HuH-7 (cell line): ENCODE measurements at regions not wholly inside any gene's neighbourhood (a gene's known extent, or its start where the extent isn't known, plus 50 kb on each side); places are given as distances from the start of the nearest gene placed in this dataset.

Experiments used
- DNase-seq: peaks from one replicate; pipeline ENCODE4 v3.0.0; 2011; ENCODE audit warnings: low spot score

DNA sequence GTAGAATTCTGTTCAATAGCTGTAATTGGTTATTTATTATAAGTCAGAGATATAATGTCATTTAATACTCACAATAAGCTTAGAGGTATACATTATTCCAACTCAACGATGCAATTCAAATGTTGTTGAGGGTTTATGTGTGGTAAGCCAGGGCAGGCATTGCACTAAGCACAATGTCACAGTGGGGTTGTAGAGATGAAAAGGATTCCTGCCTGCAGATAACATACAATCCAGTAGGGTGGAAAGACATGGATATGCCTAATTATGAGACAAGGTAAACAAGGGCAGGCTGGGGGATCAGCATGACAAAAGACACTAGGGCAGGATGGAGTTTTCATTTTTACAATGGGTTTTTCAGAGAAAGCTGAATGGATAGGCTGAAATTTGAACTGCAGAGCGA is 98.7 kb upstream of the PALM2AKAP2 start:
- no peak for DNase-seq

DNA sequence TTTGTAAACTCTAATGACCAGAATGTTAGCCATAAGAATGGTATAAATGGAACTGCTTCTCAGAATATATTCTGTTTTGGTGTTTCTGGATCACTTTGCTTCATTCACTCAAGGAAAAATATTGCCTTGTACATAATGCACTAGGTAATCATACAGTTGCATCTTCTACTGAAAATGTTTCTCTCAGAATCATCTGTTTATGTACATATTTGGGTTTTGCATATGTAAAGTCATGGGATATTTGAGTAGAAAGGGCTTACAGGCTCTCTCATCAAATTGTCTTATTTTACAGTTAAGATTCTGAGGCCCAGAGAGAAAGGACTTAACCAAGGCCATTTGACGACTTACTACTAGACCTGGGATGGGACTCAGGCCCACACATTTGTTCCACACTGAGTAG is 97.8 kb upstream of the PALM2AKAP2 start:
- no peak for DNase-seq

DNA sequence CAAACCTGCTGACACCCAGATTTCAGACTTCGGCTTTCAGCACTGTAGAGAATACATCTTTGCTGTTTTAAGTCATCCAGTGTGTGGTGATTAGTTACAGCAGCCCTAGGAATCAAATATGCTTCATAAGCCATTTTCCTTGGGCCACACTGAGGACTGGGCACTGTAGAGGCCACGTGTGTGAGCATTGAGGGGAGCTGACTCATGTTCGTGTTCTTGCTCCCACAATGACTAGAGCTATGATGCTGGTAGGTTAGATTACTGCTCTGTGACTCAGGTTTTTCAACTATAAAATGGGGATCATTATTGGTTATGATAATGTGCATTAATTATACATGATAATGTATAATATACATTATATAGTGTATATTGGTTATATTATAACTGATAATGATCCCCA is 96.5 kb upstream of the PALM2AKAP2 start:
- no peak for DNase-seq

DNA sequence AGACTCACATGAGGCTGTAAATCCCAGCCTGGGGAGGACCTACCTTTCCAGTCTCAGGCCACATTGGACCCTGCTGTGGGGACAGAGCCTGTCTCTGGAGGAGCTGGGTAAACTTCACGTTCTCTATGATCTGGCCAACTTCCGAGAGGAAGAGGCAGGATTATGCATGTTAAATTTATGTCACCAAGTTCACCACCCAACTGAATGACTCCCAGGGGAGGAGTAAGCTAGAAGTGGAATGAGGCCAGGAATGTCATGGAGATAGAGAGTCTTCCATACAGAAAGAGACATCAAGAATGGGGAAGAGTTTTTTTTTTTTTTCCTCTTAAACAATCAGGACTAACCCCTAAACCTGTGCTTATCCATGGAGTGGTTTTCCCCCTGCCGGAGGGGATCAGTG is 90.3 kb upstream of the PALM2AKAP2 start:
- DNase-seq: no peak

DNA sequence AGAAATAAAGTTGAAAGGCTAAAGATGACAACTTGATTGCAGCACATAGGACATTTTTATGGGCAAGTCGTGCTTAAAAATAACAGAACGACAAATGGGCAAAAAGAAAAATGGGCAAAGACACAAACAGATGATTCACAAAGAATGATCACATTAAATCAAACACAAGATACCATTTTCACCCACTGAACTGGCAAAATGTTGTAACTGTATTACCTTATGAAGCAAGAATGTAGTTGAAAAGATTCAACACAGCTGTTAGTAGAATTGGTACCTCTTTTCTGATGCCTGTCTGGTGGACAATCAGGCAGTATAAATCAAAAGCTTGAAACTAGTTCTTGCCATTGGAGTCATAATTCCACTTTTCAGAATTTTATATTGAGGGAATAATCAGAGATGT is 81.0 kb upstream of the PALM2AKAP2 start:
- no peak for DNase-seq

DNA sequence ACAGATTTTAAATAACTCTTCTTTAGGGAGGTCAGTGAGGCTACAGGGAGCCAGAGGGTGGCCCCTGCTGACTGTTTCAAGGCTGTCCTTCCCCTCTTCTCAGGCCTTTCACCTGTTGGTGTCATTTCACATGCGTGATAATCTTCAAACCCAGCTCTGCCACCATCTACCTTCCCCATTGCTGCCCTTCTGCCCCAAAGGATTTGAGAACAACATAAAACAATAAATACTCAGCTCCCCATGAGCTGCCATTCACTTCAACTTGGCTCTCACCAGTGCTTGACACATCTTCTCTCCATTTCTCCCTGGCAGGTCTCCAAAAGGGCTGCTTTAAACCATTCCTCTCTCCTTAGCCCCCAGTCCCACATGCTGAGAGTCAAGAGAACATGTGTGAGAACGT is 75.5 kb upstream of the PALM2AKAP2 start:
- no peak for DNase-seq

DNA sequence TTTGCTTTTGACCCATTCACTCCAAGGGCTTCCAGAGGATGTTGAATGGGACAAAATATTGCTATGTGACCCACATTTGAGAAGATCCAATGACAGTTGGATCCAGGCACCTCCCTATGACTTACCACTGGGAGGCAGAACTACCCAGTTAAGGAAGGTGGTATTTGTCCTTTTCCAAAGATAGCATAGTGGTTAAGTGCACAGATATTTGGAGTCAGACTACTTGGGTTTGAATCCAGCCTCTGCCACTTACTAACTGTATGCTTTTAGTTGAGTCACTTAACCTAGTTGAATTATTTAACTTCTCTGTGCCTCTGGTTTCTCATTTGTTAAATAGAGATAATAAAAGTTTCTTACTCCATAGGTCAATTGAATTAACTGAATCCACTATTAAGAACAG is 74.5 kb upstream of the PALM2AKAP2 start:
- DNase-seq: no peak

DNA sequence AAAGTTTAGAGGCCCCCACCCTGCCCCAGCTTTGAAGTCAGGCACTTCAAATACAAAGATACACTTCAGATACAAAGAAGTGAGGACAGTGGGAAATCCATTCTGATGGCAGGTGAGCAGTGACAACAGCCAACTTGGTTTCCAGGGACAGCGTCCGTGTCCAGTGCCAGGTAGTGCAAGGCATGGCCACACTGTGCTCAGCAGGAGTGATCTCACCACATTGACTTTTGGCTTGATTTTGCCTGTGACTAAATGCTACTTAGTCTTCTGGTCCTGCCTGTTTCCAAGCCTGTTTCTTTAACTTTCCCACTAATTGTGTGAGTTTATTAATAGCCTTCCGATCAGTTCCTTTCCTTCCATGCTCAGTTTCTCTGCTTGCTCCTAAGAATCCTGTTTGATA is 72.6 kb upstream of the PALM2AKAP2 start:
- no peak for DNase-seq

DNA sequence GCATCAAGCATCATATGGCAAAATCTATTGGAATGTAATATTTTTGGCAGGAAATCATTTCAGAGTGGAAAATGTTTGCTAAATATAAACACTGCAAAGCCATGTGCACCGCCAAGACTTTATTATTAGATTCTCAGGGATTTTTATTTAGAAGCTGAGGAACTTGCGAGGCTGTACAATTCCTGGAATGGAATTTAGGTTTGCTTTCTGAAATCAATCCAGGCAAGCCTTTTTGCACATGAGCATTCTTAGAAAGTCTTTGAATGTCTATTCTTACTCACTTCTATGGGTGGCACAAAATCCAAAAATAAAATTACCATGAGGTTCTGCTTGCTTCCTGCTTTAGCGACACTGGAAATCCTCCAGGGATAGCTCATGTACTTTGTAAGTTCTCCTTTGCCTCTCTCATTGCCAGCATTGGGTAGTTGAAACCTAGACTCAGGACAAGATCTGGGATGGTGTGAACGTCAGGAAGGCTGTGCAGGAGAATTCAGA is 71.5 kb upstream of the PALM2AKAP2 start:
- DNase-seq: no peak

DNA sequence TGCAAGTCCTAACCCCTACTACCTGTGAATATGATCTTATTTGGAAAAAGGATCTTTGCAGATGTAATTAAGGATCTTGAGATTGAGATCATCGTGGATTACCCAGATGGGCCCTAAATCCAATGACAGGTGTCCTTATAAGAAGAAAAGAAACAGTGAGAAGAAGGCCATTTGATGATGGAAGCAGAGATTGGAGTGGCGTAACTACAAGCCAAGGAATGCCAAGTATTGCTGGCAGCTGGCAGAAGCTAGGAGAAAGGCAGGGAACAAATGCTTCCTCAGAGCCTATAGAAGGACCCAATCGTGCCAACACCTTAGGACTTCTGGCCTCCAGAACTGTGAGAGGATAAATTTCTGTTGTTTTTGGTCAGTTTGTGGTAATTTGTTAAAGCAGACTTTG is 70.1 kb upstream of the PALM2AKAP2 start:
- no peak for DNase-seq

DNA sequence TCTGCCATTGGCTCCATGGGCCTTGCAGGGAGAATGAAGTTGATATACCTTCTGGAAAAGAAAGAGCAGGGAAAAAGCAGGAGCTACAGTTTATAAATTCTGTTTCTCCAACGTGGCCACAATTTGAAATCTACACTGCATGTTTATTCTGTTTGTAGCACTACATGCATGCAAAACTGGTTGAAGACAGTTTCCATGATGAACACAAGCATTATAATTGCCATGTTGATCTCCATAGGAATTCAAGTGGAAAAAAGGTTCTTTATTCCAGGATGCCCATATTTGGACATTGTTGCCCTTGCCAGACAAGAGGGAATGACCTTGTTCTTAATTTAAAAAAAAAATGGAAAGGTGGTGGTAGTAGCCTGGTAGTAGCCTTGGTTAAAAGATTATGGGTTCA is 69.2 kb upstream of the PALM2AKAP2 start:
- no peak for DNase-seq

DNA sequence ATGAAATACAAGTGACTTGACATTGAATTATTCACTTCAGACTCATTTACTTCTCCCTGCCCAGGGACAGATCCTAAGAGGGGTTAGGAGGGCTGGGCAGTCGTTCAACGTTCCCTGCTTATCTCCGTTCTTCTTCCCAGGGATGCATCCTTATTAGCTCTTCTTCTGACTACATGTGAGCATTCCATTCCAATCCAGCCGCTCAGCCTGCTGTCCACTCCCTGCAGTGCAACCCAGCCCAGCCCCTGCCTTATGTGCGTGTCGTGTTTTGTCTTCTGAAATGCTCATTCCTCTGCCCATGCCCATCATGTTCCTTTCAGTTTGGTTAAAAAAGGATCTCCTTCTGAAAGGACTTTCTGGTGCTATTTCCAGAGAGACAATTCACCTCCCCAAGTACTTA is 64.7 kb upstream of the PALM2AKAP2 start:
- no peak for DNase-seq

DNA sequence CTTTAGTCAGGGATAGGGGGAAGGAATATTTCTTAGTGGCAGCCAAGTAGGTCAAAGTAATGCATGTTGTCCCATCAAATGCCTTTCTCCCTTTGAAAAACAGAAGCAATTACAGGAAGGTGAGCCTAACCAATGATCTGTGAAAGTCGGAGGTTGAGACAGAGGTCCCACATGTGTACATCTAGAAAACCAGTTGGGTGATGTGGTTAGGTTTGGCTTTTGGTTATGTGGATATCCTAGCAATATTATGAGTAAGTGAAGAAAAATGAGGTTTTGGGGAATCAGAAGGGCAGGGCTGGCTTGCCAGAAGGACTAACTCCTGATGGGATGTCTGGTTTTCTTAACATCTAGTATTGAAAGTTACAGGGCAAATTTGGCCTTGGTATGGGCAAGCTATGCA is 63.4 kb upstream of the PALM2AKAP2 start:
- DNase-seq: no peak

DNA sequence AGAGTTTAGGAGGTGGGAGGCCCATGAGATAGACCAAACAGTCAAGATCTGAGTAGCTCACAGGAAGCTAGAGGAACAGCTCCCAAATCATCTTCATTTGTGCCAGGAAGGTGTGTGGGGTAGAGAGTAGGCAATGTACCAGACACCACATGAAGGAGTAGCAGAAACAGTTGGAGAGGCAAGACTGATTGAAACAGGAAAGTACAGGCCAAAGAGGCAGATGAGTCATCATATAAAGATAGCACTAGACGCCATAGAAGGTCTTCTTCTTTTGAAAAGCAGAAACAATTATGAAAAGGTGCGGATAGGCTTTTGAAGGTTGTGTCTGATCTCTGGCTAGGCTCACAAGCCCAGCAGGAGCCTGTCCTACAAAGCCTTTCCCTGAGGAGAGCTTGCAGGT is 62.7 kb upstream of the PALM2AKAP2 start:
- no peak for DNase-seq

DNA sequence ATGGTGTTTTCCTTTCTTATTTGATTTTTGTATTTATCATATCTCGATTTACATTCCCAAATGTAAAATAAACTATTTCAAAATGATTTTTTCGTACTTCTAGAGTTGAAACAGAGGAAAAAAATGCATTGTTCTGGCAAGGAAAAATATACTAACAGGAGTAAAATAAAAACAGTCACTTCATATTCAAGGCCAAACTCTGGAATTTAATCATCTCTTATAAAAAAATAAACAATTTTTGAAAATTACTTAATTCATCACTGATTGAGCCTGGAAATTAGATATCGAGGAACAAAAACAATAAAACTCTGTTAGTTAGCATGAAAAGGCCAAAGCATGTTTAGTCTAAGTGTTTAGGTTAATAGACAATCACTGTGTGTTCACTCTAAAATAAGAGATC is 61.1 kb upstream of the PALM2AKAP2 start:
- no peak for DNase-seq

DNA sequence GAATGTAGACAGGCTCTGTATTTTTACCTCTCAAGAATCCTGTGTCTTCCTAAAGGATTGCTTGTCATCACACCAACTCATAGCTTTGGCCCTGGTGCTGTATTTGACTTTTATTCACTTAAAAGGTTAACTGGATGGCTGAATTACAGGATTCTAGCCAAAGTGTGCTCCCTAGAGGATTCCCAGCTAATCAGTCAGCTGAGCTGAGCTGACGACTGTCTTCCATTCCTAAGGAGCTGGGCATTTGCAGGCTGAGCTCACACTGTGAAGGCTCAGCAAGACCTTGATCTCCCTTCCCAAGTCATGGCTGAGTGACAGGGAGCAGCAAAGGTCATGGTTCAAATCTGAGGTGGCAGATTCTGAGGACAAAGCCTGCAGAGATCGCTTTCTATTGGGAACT is 59.0 kb upstream of the PALM2AKAP2 start:
- no peak for DNase-seq

DNA sequence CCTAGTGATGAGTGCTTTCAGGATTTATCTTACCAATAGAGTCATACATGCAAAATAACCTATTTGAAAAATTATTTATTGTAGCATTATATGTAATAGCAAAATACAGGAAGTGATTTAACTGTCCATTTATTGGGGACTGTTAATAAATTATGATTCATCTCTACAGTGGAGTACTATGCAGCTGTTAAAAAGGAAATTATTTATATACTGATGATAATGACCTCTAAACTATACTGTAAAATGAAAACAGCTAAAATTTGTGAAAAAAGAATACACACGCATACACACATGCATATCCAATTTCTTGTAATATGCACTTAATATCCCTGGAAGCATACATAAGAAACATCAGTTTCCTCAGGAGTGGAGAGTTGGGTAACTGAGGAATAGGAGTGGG is 58.0 kb upstream of the PALM2AKAP2 start:
- DNase-seq: no peak

DNA sequence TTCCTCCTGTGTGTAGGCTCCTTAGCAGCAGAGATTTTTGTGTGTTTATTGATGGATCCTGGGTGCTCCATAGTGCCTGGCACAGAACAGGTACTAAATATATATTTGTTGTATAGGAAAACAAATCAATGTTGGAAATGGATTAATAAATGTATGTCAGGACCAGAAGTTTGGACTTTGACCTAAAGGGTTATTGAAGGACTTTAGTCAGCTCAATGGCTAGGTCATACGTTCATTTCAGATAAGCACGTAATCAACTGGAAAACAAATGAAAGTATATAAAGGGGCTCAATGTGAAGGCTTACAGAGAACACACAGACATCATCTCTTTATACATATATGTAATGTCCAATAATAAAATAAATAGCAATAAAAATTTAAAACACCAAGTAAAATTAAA is 56.2 kb upstream of the PALM2AKAP2 start:
- DNase-seq: no peak

DNA sequence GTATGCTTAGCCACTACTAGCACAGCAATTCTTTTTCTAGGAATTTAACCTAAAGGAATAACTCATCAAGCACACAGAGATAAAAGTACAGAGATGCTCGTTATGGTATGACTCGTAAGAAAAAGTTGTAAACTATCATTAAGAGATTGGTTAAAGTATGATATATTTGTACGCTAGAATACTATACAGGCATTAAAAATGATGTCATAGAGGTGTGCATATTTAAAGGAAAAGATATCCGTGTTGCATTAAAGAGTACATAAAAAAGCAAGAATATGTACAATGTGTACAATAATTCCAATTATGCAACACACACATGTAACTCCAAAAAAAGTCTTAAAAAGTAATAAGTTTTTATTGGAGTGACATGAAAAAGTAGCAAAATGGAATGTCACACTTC is 54.5 kb upstream of the PALM2AKAP2 start:
- no peak for DNase-seq

DNA sequence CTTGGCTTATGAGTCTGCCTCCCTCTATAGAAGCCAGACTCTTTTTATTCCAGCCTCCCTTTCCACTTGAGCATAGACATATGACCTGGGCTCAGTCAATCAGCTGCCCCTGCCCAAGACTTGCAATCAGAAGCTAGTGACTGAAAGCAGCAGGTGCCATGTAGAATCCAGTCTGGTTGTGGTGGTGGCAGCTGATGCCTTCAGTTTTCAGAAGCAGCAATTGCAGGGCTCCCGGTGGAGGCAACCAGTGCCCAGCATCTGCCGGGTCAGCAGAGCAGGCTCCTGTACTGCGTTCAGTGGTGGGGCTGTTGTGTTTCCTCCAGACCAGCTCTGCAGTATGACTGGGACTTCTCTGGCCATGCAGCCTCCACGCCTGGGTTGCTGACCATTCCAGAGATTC is 53.9 kb upstream of the PALM2AKAP2 start:
- DNase-seq: no peak

DNA sequence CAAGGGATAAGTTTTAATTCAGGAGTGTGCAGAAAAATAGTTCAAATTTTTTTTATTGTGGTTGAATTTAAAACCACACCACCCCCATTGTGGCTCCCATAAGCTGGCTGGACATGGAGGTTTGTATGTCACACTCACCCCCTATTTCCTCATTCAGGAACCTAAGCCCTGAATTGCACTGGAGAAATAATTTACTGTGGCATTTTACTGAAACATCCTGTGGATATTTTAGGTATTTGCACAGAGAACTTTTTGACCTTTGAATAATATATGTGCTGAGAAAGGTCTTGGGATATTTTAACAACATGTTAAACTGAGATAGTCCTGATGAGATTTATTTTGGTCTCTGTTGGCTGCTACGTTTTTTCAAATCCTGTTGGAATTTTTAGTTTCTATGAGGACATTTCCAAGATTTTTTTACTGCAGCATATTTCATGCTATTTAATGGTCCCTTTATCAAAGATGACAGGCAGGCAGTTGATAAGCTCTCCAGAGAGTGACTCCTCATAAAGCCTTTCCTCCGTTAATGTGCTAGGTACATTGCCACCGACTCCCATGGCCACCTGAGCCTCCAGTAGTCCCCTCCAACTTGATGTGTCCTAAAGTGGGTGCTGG is 51.2 kb upstream of the PALM2AKAP2 start:
- no peak for DNase-seq

DNA sequence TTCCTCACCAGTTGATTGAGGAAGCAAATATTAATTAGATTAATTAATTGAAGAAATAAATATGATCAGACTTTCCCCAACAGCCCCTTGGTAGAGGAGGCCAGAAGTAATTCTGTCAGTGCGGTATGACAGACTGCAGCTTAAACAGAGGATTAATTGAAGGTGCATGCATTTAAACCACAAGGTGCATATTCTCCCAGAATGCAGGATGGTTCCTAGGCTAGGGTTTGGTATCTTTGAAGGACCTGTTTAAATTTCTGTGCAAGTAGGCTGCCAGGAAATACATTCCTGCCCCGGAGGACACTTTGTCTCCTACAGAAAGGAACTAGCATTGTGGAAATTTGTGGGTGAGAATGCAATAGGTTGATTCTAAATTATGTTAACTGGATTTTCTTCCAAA is 50.5 kb upstream of the PALM2AKAP2 start:
- no peak for DNase-seq
